ENCODE measurements at regions not wholly inside any gene's neighbourhood (a gene's known extent, or its start where the extent isn't known, plus 50 kb on each side); places are given as distances from the start of the nearest gene placed in this dataset.

DNA sequence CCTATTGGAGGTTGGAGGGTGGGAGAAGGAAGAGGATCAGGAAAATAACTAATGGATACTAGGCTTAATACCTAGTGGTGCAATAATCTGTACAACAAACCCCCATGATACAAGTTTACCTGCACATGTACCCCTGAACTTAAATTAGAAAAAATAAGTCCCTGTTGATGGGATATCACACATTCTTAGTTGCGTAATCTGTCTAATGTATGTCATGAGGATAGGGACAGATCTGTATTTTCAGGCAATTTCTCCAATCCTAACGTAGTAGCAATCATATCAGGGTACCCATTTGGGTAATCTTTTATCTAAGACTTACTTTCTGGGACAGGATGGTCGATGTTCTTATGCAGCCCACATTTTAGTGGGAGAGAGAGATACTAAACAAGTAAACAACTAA lies 239.1 kb upstream of the AZI2 start:
- TF ChIP-seq, protein P1, sequence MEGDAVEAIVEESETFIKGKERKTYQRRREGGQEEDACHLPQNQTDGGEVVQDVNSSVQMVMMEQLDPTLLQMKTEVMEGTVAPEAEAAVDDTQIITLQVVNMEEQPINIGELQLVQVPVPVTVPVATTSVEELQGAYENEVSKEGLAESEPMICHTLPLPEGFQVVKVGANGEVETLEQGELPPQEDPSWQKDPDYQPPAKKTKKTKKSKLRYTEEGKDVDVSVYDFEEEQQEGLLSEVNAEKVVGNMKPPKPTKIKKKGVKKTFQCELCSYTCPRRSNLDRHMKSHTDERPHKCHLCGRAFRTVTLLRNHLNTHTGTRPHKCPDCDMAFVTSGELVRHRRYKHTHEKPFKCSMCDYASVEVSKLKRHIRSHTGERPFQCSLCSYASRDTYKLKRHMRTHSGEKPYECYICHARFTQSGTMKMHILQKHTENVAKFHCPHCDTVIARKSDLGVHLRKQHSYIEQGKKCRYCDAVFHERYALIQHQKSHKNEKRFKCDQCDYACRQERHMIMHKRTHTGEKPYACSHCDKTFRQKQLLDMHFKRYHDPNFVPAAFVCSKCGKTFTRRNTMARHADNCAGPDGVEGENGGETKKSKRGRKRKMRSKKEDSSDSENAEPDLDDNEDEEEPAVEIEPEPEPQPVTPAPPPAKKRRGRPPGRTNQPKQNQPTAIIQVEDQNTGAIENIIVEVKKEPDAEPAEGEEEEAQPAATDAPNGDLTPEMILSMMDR (conservative IDR thresholded peaks at IDR 0.05; ENCODE audit: low read depth, low read length): no peak
- no peak for TF ChIP-seq EZH2 (IDR thresholded peaks at IDR 0.05; ENCODE audit: low read length, unreplicated experiment)
